Liver (tissue), 8 donors: ENCODE measurements at regions not wholly inside any gene's neighbourhood (a gene's known extent, or its start where the extent isn't known, plus 50 kb on each side); places are given as distances from the start of the nearest gene placed in this dataset.

Experiments used
- DNase-seq: peaks from one replicate; pipeline ENCODE4 v3.0.0-alpha.2; 2017; ENCODE audit warnings: low spot score
- H3K27ac ChIP-seq, 2 donors: one replicate each; pipeline ENCODE4 v1.7.0; 2013; ENCODE audit warnings: inconsistent platforms in 2 of 2, low read length in 2 of 2, control low read depth in 1 of 2, low read depth in 1 of 2, mild to moderate bottlenecking in 1 of 2
- H3K27me3 ChIP-seq, 4 donors: one replicate each; pipeline versions ENCODE4 v1.6.1 to v1.7.0; 2013; ENCODE audit warnings: low read length in 3 of 4, inconsistent platforms in 1 of 4, mild to moderate bottlenecking in 1 of 4, moderate library complexity in 1 of 4; ENCODE audit not compliant: control insufficient read depth in 4 of 4, insufficient read depth in 4 of 4
- H3K36me3 ChIP-seq, 4 donors: one replicate each; pipeline versions ENCODE4 v1.6.1 to v1.7.0; 2013; ENCODE audit warnings: low read length in 3 of 4, mild to moderate bottlenecking in 3 of 4, low read depth in 1 of 4, moderate library complexity in 1 of 4; ENCODE audit not compliant: control insufficient read depth in 4 of 4, insufficient read depth in 3 of 4
- H3K4me1 ChIP-seq, 4 donors: one replicate each; pipeline versions ENCODE4 v1.6.1 to v1.7.0; 2013; ENCODE audit warnings: low read length in 3 of 4, mild to moderate bottlenecking in 3 of 4, moderate library complexity in 1 of 4; ENCODE audit not compliant: control insufficient read depth in 4 of 4, insufficient read depth in 4 of 4
- H3K4me3 ChIP-seq, 3 donors: one replicate each; pipeline versions ENCODE4 v1.6.1 to v1.7.0; 2013; ENCODE audit warnings: low read length in 3 of 3, control low read depth in 1 of 3, low read depth in 1 of 3, mild to moderate bottlenecking in 1 of 3
- H3K9ac ChIP-seq, 2 donors: one replicate each; pipeline ENCODE4 v1.7.0; 2013; ENCODE audit warnings: low read length in 2 of 2, mild to moderate bottlenecking in 2 of 2, moderate library complexity in 2 of 2, control low read depth in 1 of 2, low read depth in 1 of 2
- H3K9me3 ChIP-seq, 4 donors: one replicate each; pipeline versions ENCODE4 v1.6.1 to v1.7.0; 2013; ENCODE audit warnings: low read length in 3 of 4; ENCODE audit not compliant: control insufficient read depth in 4 of 4
- CTCF ChIP-seq: fragments of 150-350 bp; IDR thresholded peaks from 2 replicates; pipeline ENCODE4 v1.5.1; 2017; ENCODE audit warnings: improper control_type of control experiment, low read depth, low read length; ENCODE audit not compliant: missing input control
- EGR1 ChIP-seq, 2 donors: IDR thresholded peaks; 2 replicates each; pipeline ENCODE4 v1.6.1; 2016 to 2018; ENCODE audit warnings: antibody characterized with exemption in 2 of 2, low read depth in 2 of 2
- FOXA1 ChIP-seq: IDR thresholded peaks from 2 replicates; pipeline ENCODE4 v1.6.1; 2016; ENCODE audit warnings: antibody characterized with exemption
- FOXA2 ChIP-seq: IDR thresholded peaks from 2 replicates; pipeline ENCODE4 v1.6.1; 2016; ENCODE audit warnings: antibody characterized with exemption
- GABPA ChIP-seq, 2 donors: IDR thresholded peaks in 1 of 2; conservative IDR thresholded peaks in 1 of 2; 2 replicates each; pipeline ENCODE4 v1.6.1; 2016; ENCODE audit warnings: antibody characterized with exemption in 2 of 2, mild to moderate bottlenecking in 1 of 2, moderate library complexity in 1 of 2
- HNF4A ChIP-seq, 2 donors: conservative IDR thresholded peaks; 2 replicates each; pipeline ENCODE4 v1.6.1; 2016; ENCODE audit warnings: antibody characterized with exemption in 2 of 2, mild to moderate bottlenecking in 2 of 2
- HNF4G ChIP-seq: IDR thresholded peaks from 2 replicates; pipeline ENCODE4 v1.6.1; 2016; ENCODE audit warnings: antibody characterized with exemption
- JUND ChIP-seq, 2 donors: IDR thresholded peaks; 2 replicates each; pipeline ENCODE4 v1.6.1; 2016; ENCODE audit warnings: antibody characterized with exemption in 2 of 2
- MAX ChIP-seq: IDR thresholded peaks from 2 replicates; pipeline ENCODE4 v1.6.1; 2016; ENCODE audit warnings: antibody characterized with exemption
- NR2F2 ChIP-seq: IDR thresholded peaks from 2 replicates; pipeline ENCODE4 v1.6.1; 2016; ENCODE audit warnings: antibody characterized with exemption
- RAD21 ChIP-seq, 2 donors: IDR thresholded peaks; 2 replicates each; pipeline ENCODE4 v1.6.1; 2016; ENCODE audit warnings: antibody characterized with exemption in 2 of 2, mild to moderate bottlenecking in 2 of 2
- RXRA ChIP-seq, 2 donors: IDR thresholded peaks; 2 replicates each; pipeline ENCODE4 v1.6.1; 2017 to 2018; ENCODE audit warnings: antibody characterized with exemption in 2 of 2, mild to moderate bottlenecking in 1 of 2
- SP1 ChIP-seq: IDR thresholded peaks from 2 replicates; pipeline ENCODE4 v1.6.1; 2018; ENCODE audit warnings: antibody characterized with exemption, mild to moderate bottlenecking
- TAF1 ChIP-seq: conservative IDR thresholded peaks from 2 replicates; pipeline ENCODE4 v1.6.1; 2016; ENCODE audit warnings: antibody characterized with exemption, mild to moderate bottlenecking
- YY1 ChIP-seq: IDR thresholded peaks from 2 replicates; pipeline ENCODE4 v1.6.1; 2016; ENCODE audit warnings: antibody characterized with exemption, mild to moderate bottlenecking
- WGBS: extraction: QIAGEN DNeasy Blood & Tissue Kit; methylation state at CpG from one replicate; pipeline ENCODE4 v1.1.7; 2013; 5-methylcytosine and 5-hydroxymethylcytosine counted together
- TF ChIP-seq, protein P1 (sequence below): IDR thresholded peaks from 2 replicates; pipeline ENCODE4 v1.6.1; 2016; ENCODE audit warnings: antibody characterized with exemption
- TF ChIP-seq, protein P2 (sequence below): IDR thresholded peaks from 2 replicates; pipeline ENCODE4 v1.6.1; 2016; ENCODE audit warnings: antibody characterized with exemption
- TF ChIP-seq, protein P3 (sequence below): IDR thresholded peaks from 2 replicates; pipeline ENCODE4 v1.6.1; 2016; ENCODE audit warnings: antibody characterized with exemption, mild to moderate bottlenecking
- donor health status: healthy.
- donor health status: healthy.
- donor health status: healthy.
- donor health status: healthy.
- donor health status: healthy.

GRCh38 chr1:208564466-208564865 is 320.3 kb upstream of the PLXNA2 start:
- Histone ChIP-seq H3K27ac (no peak overlapping the region), H3K9ac (no peak overlapping the region), H3K27me3 (no peaks in the 10 kb centered on the region), H3K36me3 (no peaks in the 10 kb centered on the region), H3K9me3 (no peaks in the 10 kb centered on the region), H3K4me3 (no peak overlapping the region), H3K4me1 (no peaks in the 10 kb centered on the region)
- TF ChIP-seq EGR1 (IDR thresholded peaks at IDR 0.05; ENCODE audit: low read depth in 2 of 2), result no peak
- no peak for TF ChIP-seq CTCF
- no peak for TF ChIP-seq MAX
- TF ChIP-seq, protein P1, sequence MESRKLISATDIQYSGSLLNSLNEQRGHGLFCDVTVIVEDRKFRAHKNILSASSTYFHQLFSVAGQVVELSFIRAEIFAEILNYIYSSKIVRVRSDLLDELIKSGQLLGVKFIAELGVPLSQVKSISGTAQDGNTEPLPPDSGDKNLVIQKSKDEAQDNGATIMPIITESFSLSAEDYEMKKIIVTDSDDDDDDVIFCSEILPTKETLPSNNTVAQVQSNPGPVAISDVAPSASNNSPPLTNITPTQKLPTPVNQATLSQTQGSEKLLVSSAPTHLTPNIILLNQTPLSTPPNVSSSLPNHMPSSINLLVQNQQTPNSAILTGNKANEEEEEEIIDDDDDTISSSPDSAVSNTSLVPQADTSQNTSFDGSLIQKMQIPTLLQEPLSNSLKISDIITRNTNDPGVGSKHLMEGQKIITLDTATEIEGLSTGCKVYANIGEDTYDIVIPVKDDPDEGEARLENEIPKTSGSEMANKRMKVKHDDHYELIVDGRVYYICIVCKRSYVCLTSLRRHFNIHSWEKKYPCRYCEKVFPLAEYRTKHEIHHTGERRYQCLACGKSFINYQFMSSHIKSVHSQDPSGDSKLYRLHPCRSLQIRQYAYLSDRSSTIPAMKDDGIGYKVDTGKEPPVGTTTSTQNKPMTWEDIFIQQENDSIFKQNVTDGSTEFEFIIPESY, result no peak
- TF ChIP-seq, protein P2, sequence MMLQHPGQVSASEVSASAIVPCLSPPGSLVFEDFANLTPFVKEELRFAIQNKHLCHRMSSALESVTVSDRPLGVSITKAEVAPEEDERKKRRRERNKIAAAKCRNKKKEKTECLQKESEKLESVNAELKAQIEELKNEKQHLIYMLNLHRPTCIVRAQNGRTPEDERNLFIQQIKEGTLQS, result no peak
- WGBS, result 88% methylated on average over 3 of the region's 3 CpGs
- DNase-seq, result no peak

DNA sequence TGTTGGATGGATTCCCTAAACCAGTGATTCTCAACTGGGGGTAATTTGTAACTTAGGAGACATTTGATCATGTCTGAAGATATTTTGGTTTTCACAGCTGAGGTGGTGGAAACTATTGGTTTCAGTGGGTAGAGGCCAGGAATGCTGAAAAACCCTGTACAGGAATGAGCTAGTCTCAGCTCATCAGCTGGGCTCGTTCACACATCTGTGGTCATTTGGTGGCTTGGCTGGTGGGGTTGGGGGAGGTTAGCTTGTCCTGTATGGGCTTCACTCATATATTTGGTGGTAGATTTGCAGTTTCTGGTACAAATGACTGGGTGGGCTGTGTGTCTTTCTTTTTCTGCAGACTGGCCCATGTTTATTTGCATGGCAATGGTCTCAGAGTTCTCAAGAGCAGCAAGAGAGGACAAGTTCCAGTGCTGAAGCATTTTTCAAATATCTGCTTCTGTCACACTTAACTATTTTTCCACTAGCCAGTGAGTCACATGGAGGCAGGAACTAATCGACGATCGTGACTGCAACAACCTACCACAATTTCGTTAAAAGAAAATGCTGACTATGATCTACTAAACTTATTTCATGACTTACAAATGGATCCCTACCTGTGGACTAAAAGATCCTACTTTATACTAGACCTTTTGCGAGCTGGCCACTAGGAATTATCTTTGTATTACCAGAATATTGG is 321.7 kb upstream of the PLXNA2 start:
- WGBS, result 94% methylated on average over 6 of the region's 6 CpGs

More for the DNA sequence above, 321.7 kb upstream of the PLXNA2 start:
- Histone ChIP-seq H3K27me3 (no peaks in the 10 kb centered on the region), H3K4me3 (no peak overlapping the region), H3K9ac (no peak overlapping the region), H3K4me1 (no peaks in the 10 kb centered on the region), H3K27ac (no peak overlapping the region), H3K36me3 (no peaks in the 10 kb centered on the region), H3K9me3 (no peaks in the 10 kb centered on the region)
- no peak for DNase-seq
- TF ChIP-seq HNF4G, result no peak
- no peak for TF ChIP-seq EGR1 (IDR thresholded peaks at IDR 0.05; ENCODE audit: low read depth in 2 of 2)
- no peak for TF ChIP-seq MAX
- no peak for TF ChIP-seq FOXA2
- no peak for TF ChIP-seq NR2F2
- TF ChIP-seq TAF1, result no peak
- TF ChIP-seq FOXA1, result no peak
- TF ChIP-seq GABPA (IDR thresholded peaks at IDR 0.05 in 1 of 2, conservative IDR thresholded peaks at IDR 0.05 in 1 of 2), result no peak
- no peak for TF ChIP-seq HNF4A (conservative IDR thresholded peaks at IDR 0.05)
- no peak for TF ChIP-seq CTCF
- no peak for TF ChIP-seq JUND (IDR thresholded peaks at IDR 0.05)
- no peak for TF ChIP-seq SP1
- TF ChIP-seq, protein P3, sequence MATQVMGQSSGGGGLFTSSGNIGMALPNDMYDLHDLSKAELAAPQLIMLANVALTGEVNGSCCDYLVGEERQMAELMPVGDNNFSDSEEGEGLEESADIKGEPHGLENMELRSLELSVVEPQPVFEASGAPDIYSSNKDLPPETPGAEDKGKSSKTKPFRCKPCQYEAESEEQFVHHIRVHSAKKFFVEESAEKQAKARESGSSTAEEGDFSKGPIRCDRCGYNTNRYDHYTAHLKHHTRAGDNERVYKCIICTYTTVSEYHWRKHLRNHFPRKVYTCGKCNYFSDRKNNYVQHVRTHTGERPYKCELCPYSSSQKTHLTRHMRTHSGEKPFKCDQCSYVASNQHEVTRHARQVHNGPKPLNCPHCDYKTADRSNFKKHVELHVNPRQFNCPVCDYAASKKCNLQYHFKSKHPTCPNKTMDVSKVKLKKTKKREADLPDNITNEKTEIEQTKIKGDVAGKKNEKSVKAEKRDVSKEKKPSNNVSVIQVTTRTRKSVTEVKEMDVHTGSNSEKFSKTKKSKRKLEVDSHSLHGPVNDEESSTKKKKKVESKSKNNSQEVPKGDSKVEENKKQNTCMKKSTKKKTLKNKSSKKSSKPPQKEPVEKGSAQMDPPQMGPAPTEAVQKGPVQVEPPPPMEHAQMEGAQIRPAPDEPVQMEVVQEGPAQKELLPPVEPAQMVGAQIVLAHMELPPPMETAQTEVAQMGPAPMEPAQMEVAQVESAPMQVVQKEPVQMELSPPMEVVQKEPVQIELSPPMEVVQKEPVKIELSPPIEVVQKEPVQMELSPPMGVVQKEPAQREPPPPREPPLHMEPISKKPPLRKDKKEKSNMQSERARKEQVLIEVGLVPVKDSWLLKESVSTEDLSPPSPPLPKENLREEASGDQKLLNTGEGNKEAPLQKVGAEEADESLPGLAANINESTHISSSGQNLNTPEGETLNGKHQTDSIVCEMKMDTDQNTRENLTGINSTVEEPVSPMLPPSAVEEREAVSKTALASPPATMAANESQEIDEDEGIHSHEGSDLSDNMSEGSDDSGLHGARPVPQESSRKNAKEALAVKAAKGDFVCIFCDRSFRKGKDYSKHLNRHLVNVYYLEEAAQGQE, result no peak
- no peak for TF ChIP-seq YY1
- TF ChIP-seq, protein P2, result no peak
- TF ChIP-seq RXRA (IDR thresholded peaks at IDR 0.05), result no peak
- no peak for TF ChIP-seq RAD21 (IDR thresholded peaks at IDR 0.05)
- TF ChIP-seq, protein P1, result no peak
